NT2/D1 (cell line): ENCODE measurements at regions not wholly inside any gene's neighbourhood (a gene's known extent, or its start where the extent isn't known, plus 50 kb on each side); places are given as distances from the start of the nearest gene placed in this dataset.

Experiments used
- SUZ12 ChIP-seq: IDR thresholded peaks from 2 replicates; pipeline ENCODE4 v1.6.1; 2011; ENCODE audit not compliant: insufficient read length, insufficient read depth; ENCODE audit errors: extremely low read depth
- YY1 ChIP-seq: IDR thresholded peaks from 2 replicates; pipeline ENCODE4 v1.6.1; 2011; ENCODE audit not compliant: insufficient read length, insufficient read depth
- ZNF274 ChIP-seq: IDR thresholded peaks from 2 replicates; pipeline ENCODE4 v1.6.1; 2011; ENCODE audit warnings: mild to moderate bottlenecking, low read depth, low read length

DNA sequence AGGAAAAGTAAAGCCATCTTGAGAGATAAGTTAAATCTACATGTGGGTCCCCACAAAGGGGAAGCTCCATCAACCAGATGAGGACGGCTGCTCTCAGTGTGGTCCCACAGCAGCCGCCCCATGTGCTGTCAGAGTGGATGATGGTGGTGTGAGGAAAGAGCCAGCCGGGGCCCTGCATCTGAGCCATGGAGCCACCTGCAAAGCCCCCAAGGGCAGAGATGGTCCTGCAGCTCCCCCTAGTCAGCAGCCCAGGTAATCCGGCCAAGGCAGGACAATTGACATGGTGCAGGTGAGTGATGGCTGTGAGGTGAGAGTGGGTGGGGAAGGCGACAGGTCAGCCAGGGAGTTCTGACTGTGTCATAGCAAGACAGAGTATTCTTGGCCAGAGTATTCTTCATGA lies 458.8 kb downstream of the ICE1 start:
- no peak for TF ChIP-seq SUZ12
- no peak for TF ChIP-seq YY1
- TF ChIP-seq ZNF274, result no peak
